ENCODE measurements at regions not wholly inside any gene's neighbourhood (a gene's known extent, or its start where the extent isn't known, plus 50 kb on each side); places are given as distances from the start of the nearest gene placed in this dataset.

- DNase-seq (ENCODE audit: insufficient read length) (no peak), FAIRE-seq (no peak)
- TF ChIP-seq POLR2A (IDR thresholded peaks at IDR 0.05; ENCODE audit: low read depth, low read length), result no peak
- TF ChIP-seq POLR2AphosphoS5 (IDR thresholded peaks at IDR 0.05; ENCODE audit: low read depth, low read length), result no peak
- no peak for TF ChIP-seq TAF1 (IDR thresholded peaks at IDR 0.05; ENCODE audit: borderline replicate concordance, low read depth, low read length)
Observed at GRCh38 chr9:93871286-93871685, 83.9 kb downstream of the BARX1 start.

GRCh38 chr9:93869863-93870262 lies 85.3 kb downstream of the BARX1 start:
- TF ChIP-seq POLR2AphosphoS5 (IDR thresholded peaks at IDR 0.05; ENCODE audit: low read depth, low read length), result no peak
- no peak for TF ChIP-seq TAF1 (IDR thresholded peaks at IDR 0.05; ENCODE audit: borderline replicate concordance, low read depth, low read length)
- TF ChIP-seq POLR2A (IDR thresholded peaks at IDR 0.05; ENCODE audit: low read depth, low read length), result no peak
- FAIRE-seq, result no peak
- no peak for DNase-seq (ENCODE audit: insufficient read length)

GRCh38 chr9:93869088-93869487 lies 86.1 kb downstream of the BARX1 start:
- DNase-seq (ENCODE audit: insufficient read length) (no peak), FAIRE-seq (no peak)
- TF ChIP-seq TAF1 (IDR thresholded peaks at IDR 0.05; ENCODE audit: borderline replicate concordance, low read depth, low read length) (no peak), POLR2A (IDR thresholded peaks at IDR 0.05; ENCODE audit: low read depth, low read length) (no peak), POLR2AphosphoS5 (IDR thresholded peaks at IDR 0.05; ENCODE audit: low read depth, low read length) (no peak)

- FAIRE-seq, result no peak
- no peak for DNase-seq (ENCODE audit: insufficient read length)
Observed at GRCh38 chr9:93865716-93866115, 89.4 kb downstream of the BARX1 start.

GRCh38 chr9:93865245-93865644 lies 89.9 kb downstream of the BARX1 start:
- TF ChIP-seq POLR2AphosphoS5 (IDR thresholded peaks at IDR 0.05; ENCODE audit: low read depth, low read length) (no peak), TAF1 (IDR thresholded peaks at IDR 0.05; ENCODE audit: borderline replicate concordance, low read depth, low read length) (no peak), POLR2A (IDR thresholded peaks at IDR 0.05; ENCODE audit: low read depth, low read length) (no peak)
- DNase-seq (ENCODE audit: insufficient read length), result no peak
- FAIRE-seq, result no peak

More at GRCh38 chr9:93865716-93866115, 89.4 kb downstream of the BARX1 start:
- TF ChIP-seq POLR2A (IDR thresholded peaks at IDR 0.05; ENCODE audit: low read depth, low read length) (no peak), TAF1 (IDR thresholded peaks at IDR 0.05; ENCODE audit: borderline replicate concordance, low read depth, low read length) (no peak), POLR2AphosphoS5 (IDR thresholded peaks at IDR 0.05; ENCODE audit: low read depth, low read length) (no peak)

DNA sequence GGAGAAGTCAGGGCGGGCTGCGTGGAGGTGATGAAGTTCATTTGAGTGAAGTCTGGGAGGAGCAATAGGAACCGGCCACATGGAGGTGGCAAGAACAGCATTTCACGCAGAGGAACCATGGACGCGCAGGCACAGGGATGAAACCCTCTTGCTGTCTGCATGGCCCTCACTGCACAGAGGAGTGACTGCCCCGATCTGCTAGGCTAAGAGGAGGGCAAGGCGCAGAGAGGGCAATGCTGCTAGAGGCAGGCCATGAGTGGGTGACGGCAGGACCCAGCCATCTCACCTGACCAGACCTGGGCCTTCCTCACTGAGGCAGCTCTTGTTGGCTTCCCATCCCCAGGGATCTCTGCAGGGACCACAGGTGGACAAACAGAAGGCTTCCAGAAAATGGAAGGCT lies 90.3 kb downstream of the BARX1 start:
- DNase-seq (ENCODE audit: insufficient read length) (no peak), FAIRE-seq (no peak)
- no peak for TF ChIP-seq POLR2A (IDR thresholded peaks at IDR 0.05; ENCODE audit: low read depth, low read length)
- TF ChIP-seq POLR2AphosphoS5 (IDR thresholded peaks at IDR 0.05; ENCODE audit: low read depth, low read length), result no peak
- TF ChIP-seq TAF1 (IDR thresholded peaks at IDR 0.05; ENCODE audit: borderline replicate concordance, low read depth, low read length), result no peak

DNA sequence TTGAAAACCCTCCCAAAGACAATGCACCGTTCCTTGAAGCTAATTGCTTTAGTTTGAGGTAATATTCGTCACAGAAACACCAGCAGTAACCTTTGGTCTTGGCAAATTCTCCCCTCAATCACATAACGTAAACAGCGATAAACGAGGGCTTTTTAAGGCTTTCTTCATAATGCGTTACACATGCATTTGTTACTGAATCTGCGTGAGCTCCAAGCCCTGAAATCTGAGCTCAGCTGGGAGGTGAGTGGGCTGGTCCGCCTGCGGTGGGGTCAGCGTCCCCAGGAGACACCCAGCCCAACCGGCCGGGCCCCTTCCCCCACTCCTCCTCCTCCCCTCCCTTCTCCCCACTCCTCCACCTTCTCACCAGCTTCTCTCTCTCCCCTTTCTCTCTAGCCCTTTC lies 91.1 kb downstream of the BARX1 start:
- TF ChIP-seq POLR2AphosphoS5 (IDR thresholded peaks at IDR 0.05; ENCODE audit: low read depth, low read length), result no peak
- TF ChIP-seq TAF1 (IDR thresholded peaks at IDR 0.05; ENCODE audit: borderline replicate concordance, low read depth, low read length), result no peak
- TF ChIP-seq POLR2A (IDR thresholded peaks at IDR 0.05; ENCODE audit: low read depth, low read length), result no peak
- no peak for DNase-seq (ENCODE audit: insufficient read length)
- no peak for FAIRE-seq

DNA sequence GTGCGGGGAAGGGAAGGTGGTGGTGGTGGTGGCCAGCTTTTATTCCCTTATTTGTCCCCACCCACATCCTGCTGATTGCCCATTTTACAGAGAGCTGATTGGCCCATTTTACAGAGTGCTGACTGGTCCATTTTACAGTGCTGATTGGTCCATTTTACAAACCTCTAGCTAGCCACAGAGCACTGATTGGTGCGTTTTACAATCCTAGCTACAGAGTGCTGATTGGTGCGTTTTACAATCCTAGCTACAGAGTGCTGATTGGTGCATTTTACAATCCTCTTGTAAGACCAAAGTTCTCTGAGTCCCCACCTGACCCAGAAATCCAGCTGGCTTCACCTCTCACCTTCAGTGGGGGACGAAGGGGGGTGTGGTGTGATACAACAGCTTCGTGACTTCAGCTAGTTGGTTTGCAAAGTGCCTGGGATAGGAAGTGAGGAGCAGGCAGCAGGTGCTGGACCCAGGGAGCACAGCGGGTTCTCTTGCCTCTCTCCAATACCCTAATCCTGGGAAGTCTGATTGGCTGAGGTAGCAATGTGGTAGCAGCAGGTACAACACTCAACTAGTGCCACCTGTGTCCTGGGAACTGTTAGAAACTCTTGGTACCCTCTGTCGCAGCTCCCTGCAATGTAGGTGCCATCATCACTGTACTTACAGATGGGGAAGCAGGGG lies 92.1 kb downstream of the BARX1 start:
- TF ChIP-seq POLR2AphosphoS5 (IDR thresholded peaks at IDR 0.05; ENCODE audit: low read depth, low read length) (no peak), TAF1 (IDR thresholded peaks at IDR 0.05; ENCODE audit: borderline replicate concordance, low read depth, low read length) (no peak), POLR2A (IDR thresholded peaks at IDR 0.05; ENCODE audit: low read depth, low read length) (no peak)
- FAIRE-seq, result no peak
- DNase-seq (ENCODE audit: insufficient read length), result no peak

- DNase-seq (ENCODE audit: insufficient read length) (no peak), FAIRE-seq (no peak)
- no peak for TF ChIP-seq POLR2AphosphoS5 (IDR thresholded peaks at IDR 0.05; ENCODE audit: low read depth, low read length)
- no peak for TF ChIP-seq TAF1 (IDR thresholded peaks at IDR 0.05; ENCODE audit: borderline replicate concordance, low read depth, low read length)
- no peak for TF ChIP-seq POLR2A (IDR thresholded peaks at IDR 0.05; ENCODE audit: low read depth, low read length)
Observed at GRCh38 chr9:93861736-93862358, 93.3 kb downstream of the BARX1 start.

- no peak for DNase-seq (ENCODE audit: insufficient read length)
- FAIRE-seq, result no peak
- TF ChIP-seq POLR2AphosphoS5 (IDR thresholded peaks at IDR 0.05; ENCODE audit: low read depth, low read length) (no peak), TAF1 (IDR thresholded peaks at IDR 0.05; ENCODE audit: borderline replicate concordance, low read depth, low read length) (no peak), POLR2A (IDR thresholded peaks at IDR 0.05; ENCODE audit: low read depth, low read length) (no peak)
Observed at GRCh38 chr9:93860694-93861658, 94.2 kb downstream of the BARX1 start.
